ENCODE measurements at regions not wholly inside any gene's neighbourhood (a gene's known extent, or its start where the extent isn't known, plus 50 kb on each side); places are given as distances from the start of the nearest gene placed in this dataset.

- DNase-seq = no peak
- no peaks in the 10 kb centered on the region for H4K20me1 ChIP-seq (ENCODE audit: control insufficient read depth, insufficient read depth, low read length, poor library complexity, severe bottlenecking)
- no peak overlapping the region for H3K4me2 ChIP-seq (replicated peaks; ENCODE audit: low read depth, low read length, poor library complexity, severe bottlenecking)
- no peak overlapping the region for H2AFZ ChIP-seq (ENCODE audit: insufficient read depth, low read depth, low read length, poor library complexity, severe bottlenecking)
- no peaks in the 10 kb centered on the region for H3K4me1 ChIP-seq (ENCODE audit: control insufficient read depth in 2 of 2, insufficient read depth in 2 of 2, low read length in 2 of 2)
- WGBS (ENCODE audit: insufficient coverage) = 40% methylated on average over 1 of the region's 6 CpGs
- Mint-ChIP-seq H3K4me1 (no peaks in the 10 kb centered on the region), H3K27me3 (peaks cover 3% of the 10 kb centered on the region), H3K4me3 (no peak overlapping the region), H3K9me3 (ENCODE audit: insufficient read depth) (no peaks in the 10 kb centered on the region), H3K27ac (no peak overlapping the region)
- H3K4me3 ChIP-seq (ENCODE audit: control extremely low read depth in 1 of 5, extremely low read depth in 1 of 5, insufficient read depth in 1 of 5, low read depth in 2 of 5, low read length in 4 of 5) = no peak overlapping the region
- no peaks in the 10 kb centered on the region for H3K36me3 ChIP-seq (replicated peaks in 1 of 2; ENCODE audit: control extremely low read depth in 1 of 2, control insufficient read depth in 1 of 2, extremely low read depth in 1 of 2, insufficient read depth in 2 of 2, low read length in 1 of 2)
- no peak for ATAC-seq (ENCODE audit: low read depth)
- TF ChIP-seq CTCF (IDR thresholded peaks at IDR 0.05) (no peak), EZH2 (IDR thresholded peaks at IDR 0.05; ENCODE audit: borderline replicate concordance, insufficient read depth, low read depth, low read length, poor library complexity, severe bottlenecking) (no peak)
- H3K79me2 ChIP-seq (ENCODE audit: control insufficient read depth, insufficient read depth, low read length) = no peaks in the 10 kb centered on the region
- H3K9me3 ChIP-seq (ENCODE audit: control extremely low read depth in 1 of 3, control insufficient read depth in 2 of 3, insufficient read depth in 1 of 3, low read length in 2 of 3) = no peaks in the 10 kb centered on the region
- ChIA-PET POLR2A (no interaction called here), CTCF (no interaction called here)
- H3K27me3 ChIP-seq (replicated peaks in 1 of 4; ENCODE audit: control extremely low read depth in 1 of 4, control insufficient read depth in 3 of 4, insufficient read depth in 4 of 4, low read length in 3 of 4) = no peaks in the 10 kb centered on the region
- H3K9ac ChIP-seq (ENCODE audit: low read length) = no peak overlapping the region
- H3K27ac ChIP-seq (ENCODE audit: low read length in 2 of 2) = no peak overlapping the region
- intact Hi-C loops (cut with micrococcal nuclease) = no loop called here
Measured at GRCh38 chr15:62648954-62649353, 393.6 kb upstream of the TPM1 start.

GRCh38 chr15:62649793-62650420, 392.6 kb upstream of the TPM1 start:
- Histone ChIP-seq H3K27ac (ENCODE audit: low read length in 2 of 2) (no peak overlapping the region), H3K9me3 (ENCODE audit: control extremely low read depth in 1 of 3, control insufficient read depth in 2 of 3, insufficient read depth in 1 of 3, low read length in 2 of 3) (peaks cover 0 to 3% (median 0%) of the 10 kb centered on the region in 3 donors), H3K36me3 (replicated peaks in 1 of 2; ENCODE audit: control extremely low read depth in 1 of 2, control insufficient read depth in 1 of 2, extremely low read depth in 1 of 2, insufficient read depth in 2 of 2, low read length in 1 of 2) (no peaks in the 10 kb centered on the region), H3K79me2 (ENCODE audit: control insufficient read depth, insufficient read depth, low read length) (no peaks in the 10 kb centered on the region), H3K9ac (ENCODE audit: low read length) (no peak overlapping the region), H3K4me1 (ENCODE audit: control insufficient read depth in 2 of 2, insufficient read depth in 2 of 2, low read length in 2 of 2) (no peaks in the 10 kb centered on the region), H3K27me3 (replicated peaks in 1 of 4; ENCODE audit: control extremely low read depth in 1 of 4, control insufficient read depth in 3 of 4, insufficient read depth in 4 of 4, low read length in 3 of 4) (no peaks in the 10 kb centered on the region), H3K4me3 (ENCODE audit: control extremely low read depth in 1 of 5, extremely low read depth in 1 of 5, insufficient read depth in 1 of 5, low read depth in 2 of 5, low read length in 4 of 5) (no peak overlapping the region), H2AFZ (ENCODE audit: insufficient read depth, low read depth, low read length, poor library complexity, severe bottlenecking) (no peak overlapping the region), H3K4me2 (replicated peaks; ENCODE audit: low read depth, low read length, poor library complexity, severe bottlenecking) (no peak overlapping the region), H4K20me1 (ENCODE audit: control insufficient read depth, insufficient read depth, low read length, poor library complexity, severe bottlenecking) (no peaks in the 10 kb centered on the region)
- no peaks in the 10 kb centered on the region for H3K4me1 Mint-ChIP-seq
- H3K27me3 Mint-ChIP-seq = peaks cover 3% of the 10 kb centered on the region
- ChIA-PET POLR2A (no interaction called here), CTCF (no interaction called here)
- H3K27ac Mint-ChIP-seq = no peak overlapping the region
- 81% methylated on average over 12 of the region's 12 CpGs for WGBS (ENCODE audit: insufficient coverage)
- no peak for TF ChIP-seq CTCF (IDR thresholded peaks at IDR 0.05)
- no peak for TF ChIP-seq EZH2 (IDR thresholded peaks at IDR 0.05; ENCODE audit: borderline replicate concordance, insufficient read depth, low read depth, low read length, poor library complexity, severe bottlenecking)
- H3K4me3 Mint-ChIP-seq = no peak overlapping the region
- DNase-seq = no peak
- no peaks in the 10 kb centered on the region for H3K9me3 Mint-ChIP-seq (ENCODE audit: insufficient read depth)
- no peak for ATAC-seq (ENCODE audit: low read depth)
- intact Hi-C loops (cut with micrococcal nuclease) = no loop called here

Data from B cell (primary cell).